Subcutaneous abdominal adipose tissue (tissue), 5 donors: ENCODE measurements at regions not wholly inside any gene's neighbourhood (a gene's known extent, or its start where the extent isn't known, plus 50 kb on each side); places are given as distances from the start of the nearest gene placed in this dataset.

Experiments used
- H3K27ac ChIP-seq: one replicate; pipeline ENCODE4 v1.7.0; 2013; ENCODE audit warnings: low read depth, mild to moderate bottlenecking, inconsistent platforms, low read length, moderate library complexity
- H3K27me3 ChIP-seq, 5 donors: one replicate each; pipeline ENCODE4 v1.7.0; 2013; ENCODE audit warnings: low read length in 5 of 5, inconsistent platforms in 1 of 5; ENCODE audit not compliant: control insufficient read depth in 5 of 5, insufficient read depth in 4 of 5
- H3K36me3 ChIP-seq, 5 donors: one replicate each; pipeline ENCODE4 v1.7.0; 2013; ENCODE audit warnings: low read length in 5 of 5; ENCODE audit not compliant: control insufficient read depth in 5 of 5, insufficient read depth in 5 of 5
- H3K4me1 ChIP-seq, 5 donors: one replicate each; pipeline ENCODE4 v1.7.0; 2013; ENCODE audit warnings: low read length in 5 of 5, mild to moderate bottlenecking in 3 of 5, moderate library complexity in 1 of 5; ENCODE audit not compliant: control insufficient read depth in 5 of 5, insufficient read depth in 5 of 5
- H3K4me3 ChIP-seq, 5 donors: one replicate each; pipeline ENCODE4 v1.7.0; 2013; ENCODE audit warnings: low read length in 5 of 5, low read depth in 1 of 5
- H3K9ac ChIP-seq, 5 donors: one replicate each; pipeline ENCODE4 v1.7.0; 2013; ENCODE audit warnings: low read length in 5 of 5, mild to moderate bottlenecking in 4 of 5, moderate library complexity in 3 of 5
- H3K9me3 ChIP-seq, 5 donors: one replicate each; pipeline ENCODE4 v1.7.0; 2013; ENCODE audit warnings: low read length in 5 of 5; ENCODE audit not compliant: control insufficient read depth in 5 of 5
- donor health status: healthy.
- donor health status: healthy.
- donor health status: healthy.
- donor health status: healthy.
- donor health status: healthy.

DNA sequence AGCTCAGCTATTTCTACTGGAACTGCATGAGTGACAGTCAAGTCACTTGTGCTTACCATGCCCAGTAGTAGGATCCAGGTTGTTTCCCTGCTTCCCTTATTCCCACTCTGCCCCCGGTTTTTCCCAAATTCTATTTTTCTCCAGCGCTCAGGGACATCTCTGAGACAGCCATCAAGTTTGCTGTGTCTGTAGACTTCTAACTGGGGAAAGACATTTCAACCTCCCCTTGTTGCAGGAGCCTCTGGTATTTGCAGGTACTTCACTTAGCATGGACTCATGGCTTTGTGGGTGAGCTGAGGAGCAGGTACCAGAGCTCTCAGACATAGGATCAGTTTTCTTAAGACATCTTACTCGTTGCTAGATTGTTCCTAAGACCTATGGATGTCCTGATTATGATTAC lies 801.6 kb upstream of the RBFOX1 start:
- no peaks in the 10 kb centered on the region for H3K36me3 ChIP-seq
- H3K27me3 ChIP-seq, result no peaks in the 10 kb centered on the region
- H3K9ac ChIP-seq, result no peak overlapping the region
- no peak overlapping the region for H3K27ac ChIP-seq
- no peaks in the 10 kb centered on the region for H3K4me1 ChIP-seq
- no peaks in the 10 kb centered on the region for H3K9me3 ChIP-seq
- H3K4me3 ChIP-seq, result no peak overlapping the region

GRCh38 chr16:6528217-6528616 lies 804.4 kb upstream of the RBFOX1 start:
- Histone ChIP-seq H3K36me3 (no peaks in the 10 kb centered on the region), H3K4me1 (no peaks in the 10 kb centered on the region), H3K9ac (no peak overlapping the region), H3K27me3 (no peaks in the 10 kb centered on the region), H3K4me3 (no peak overlapping the region), H3K9me3 (peaks cover 0 to 4% (median 0%) of the 10 kb centered on the region in 5 donors), H3K27ac (no peak overlapping the region)

DNA sequence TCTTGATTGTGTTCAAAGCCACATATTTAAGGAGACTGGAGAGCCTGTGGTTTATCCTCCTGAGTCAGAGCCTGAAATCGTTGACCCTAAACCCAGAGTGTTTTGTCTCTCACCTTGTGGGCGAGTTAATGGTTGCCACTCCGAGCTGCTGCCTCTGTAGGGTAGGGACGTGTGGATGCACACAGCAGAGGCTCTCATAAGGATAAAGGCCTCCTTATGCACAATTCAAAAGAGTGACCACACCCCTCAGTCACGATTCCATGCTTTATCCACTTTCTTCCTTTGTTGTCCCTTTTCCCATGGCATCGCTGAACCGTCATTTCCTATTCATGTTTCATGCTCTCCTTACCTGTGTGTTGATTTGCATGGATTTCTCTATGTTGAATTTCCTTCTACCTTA lies 805.0 kb upstream of the RBFOX1 start:
- Histone ChIP-seq H3K9ac (no peak overlapping the region), H3K4me1 (no peaks in the 10 kb centered on the region), H3K27me3 (no peaks in the 10 kb centered on the region)

GRCh38 chr16:6524501-6524900 lies 808.1 kb upstream of the RBFOX1 start:
- no peaks in the 10 kb centered on the region for H3K4me1 ChIP-seq
- no peaks in the 10 kb centered on the region for H3K27me3 ChIP-seq
- no peak overlapping the region for H3K27ac ChIP-seq
- peaks cover 0 to 4% (median 4%) of the 10 kb centered on the region in 5 donors for H3K9me3 ChIP-seq
- H3K4me3 ChIP-seq, result no peak overlapping the region
- no peaks in the 10 kb centered on the region for H3K36me3 ChIP-seq
- no peak overlapping the region for H3K9ac ChIP-seq

More for the DNA sequence above, 805.0 kb upstream of the RBFOX1 start:
- Histone ChIP-seq H3K4me3 (no peak overlapping the region), H3K9me3 (peaks cover 0 to 4% (median 0%) of the 10 kb centered on the region in 5 donors), H3K36me3 (no peaks in the 10 kb centered on the region), H3K27ac (no peak overlapping the region)

DNA sequence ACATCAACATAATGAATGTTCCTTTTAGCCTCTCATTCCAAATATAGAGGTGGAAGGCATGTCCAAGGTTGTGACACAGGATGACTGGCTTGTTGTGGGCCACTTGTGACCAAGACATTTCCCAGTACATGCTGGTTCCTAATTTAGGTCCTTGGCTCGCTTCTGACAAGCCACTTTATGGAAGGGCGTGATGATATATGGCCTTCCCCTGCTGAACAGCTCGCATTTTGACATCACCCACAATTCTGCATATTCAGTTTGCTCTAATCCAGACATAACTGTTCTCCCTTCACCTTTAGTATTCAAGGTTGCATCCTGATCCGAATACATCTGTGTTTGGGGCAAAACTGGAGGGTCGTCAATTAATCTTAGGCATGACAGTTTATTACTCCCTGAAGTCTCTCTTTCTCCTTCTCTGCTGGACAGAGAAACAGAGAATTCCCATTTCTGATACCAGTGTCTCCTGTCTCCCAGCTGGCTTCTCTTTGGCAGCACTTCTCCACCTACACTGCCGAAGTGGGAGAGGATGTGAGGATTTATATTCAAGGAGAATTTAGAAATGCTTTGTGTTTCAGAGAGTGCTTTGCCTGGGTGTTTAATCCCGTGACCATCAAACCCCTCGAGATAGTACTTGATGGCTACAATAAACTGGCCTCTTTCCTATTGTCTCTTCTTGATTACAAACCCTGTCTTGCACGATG lies 815.5 kb upstream of the RBFOX1 start:
- Histone ChIP-seq H3K27me3 (no peaks in the 10 kb centered on the region), H3K4me1 (no peaks in the 10 kb centered on the region), H3K36me3 (no peaks in the 10 kb centered on the region), H3K4me3 (no peak overlapping the region), H3K9ac (no peak overlapping the region), H3K9me3 (peaks cover 0 to 11% (median 3%) of the 10 kb centered on the region in 5 donors), H3K27ac (no peak overlapping the region)

DNA sequence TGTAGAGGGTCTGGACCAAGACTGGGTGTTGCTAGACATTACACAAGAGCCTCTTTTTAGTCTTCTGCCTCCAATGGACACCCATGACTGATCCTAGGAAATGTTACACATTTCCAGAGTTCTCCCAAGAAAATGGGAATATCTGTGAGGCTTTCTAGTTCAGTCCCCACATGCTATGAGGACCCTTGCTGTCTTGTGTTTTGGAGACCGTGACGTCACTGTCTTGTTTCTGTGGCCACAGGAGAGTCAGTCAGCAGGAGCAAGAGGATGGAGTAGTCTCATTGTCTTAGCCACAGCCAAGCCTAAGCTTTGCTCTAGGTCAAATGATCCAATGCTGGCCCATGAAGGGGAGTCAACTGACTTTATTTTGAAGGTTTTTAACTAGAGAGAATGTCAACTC lies 820.1 kb upstream of the RBFOX1 start:
- H3K27me3 ChIP-seq, result no peaks in the 10 kb centered on the region
- no peak overlapping the region for H3K27ac ChIP-seq
- no peaks in the 10 kb centered on the region for H3K4me1 ChIP-seq
- no peaks in the 10 kb centered on the region for H3K36me3 ChIP-seq
- no peak overlapping the region for H3K9ac ChIP-seq
- no peak overlapping the region for H3K4me3 ChIP-seq
- H3K9me3 ChIP-seq, result peaks cover 0 to 6% (median 4%) of the 10 kb centered on the region in 5 donors

DNA sequence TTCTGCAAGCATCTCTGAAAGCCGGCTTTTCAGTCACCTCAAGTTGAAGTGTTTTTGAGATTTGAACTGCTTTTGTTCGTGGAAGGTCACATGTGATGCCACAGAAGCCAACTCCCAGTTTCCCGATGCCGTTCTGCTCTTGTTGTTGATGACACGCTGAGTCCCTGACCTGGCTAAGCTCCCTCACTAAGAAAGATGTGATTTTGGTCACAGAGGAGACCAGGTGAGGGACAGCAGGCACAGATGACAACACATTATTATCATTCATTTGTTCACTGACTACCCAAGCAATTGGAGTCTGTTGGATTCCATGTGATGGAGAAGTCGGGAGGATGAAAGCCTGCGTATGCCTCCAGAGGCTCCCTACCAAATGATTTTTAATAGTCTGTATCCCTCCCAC lies 822.4 kb upstream of the RBFOX1 start:
- no peaks in the 10 kb centered on the region for H3K36me3 ChIP-seq
- peaks cover 0 to 8% (median 6%) of the 10 kb centered on the region in 5 donors for H3K9me3 ChIP-seq
- no peak overlapping the region for H3K27ac ChIP-seq
- H3K4me3 ChIP-seq, result no peak overlapping the region
- no peaks in the 10 kb centered on the region for H3K27me3 ChIP-seq
- H3K4me1 ChIP-seq, result no peaks in the 10 kb centered on the region
- no peak overlapping the region for H3K9ac ChIP-seq

- H3K9ac ChIP-seq, result no peak overlapping the region
- no peaks in the 10 kb centered on the region for H3K36me3 ChIP-seq
- H3K4me1 ChIP-seq, result no peaks in the 10 kb centered on the region
- no peak overlapping the region for H3K27ac ChIP-seq
- no peak overlapping the region for H3K4me3 ChIP-seq
- H3K9me3 ChIP-seq, result peaks cover 0 to 7% (median 0%) of the 10 kb centered on the region in 5 donors
- H3K27me3 ChIP-seq, result no peaks in the 10 kb centered on the region
Observed at GRCh38 chr16:6499413-6499812, 833.2 kb upstream of the RBFOX1 start.

DNA sequence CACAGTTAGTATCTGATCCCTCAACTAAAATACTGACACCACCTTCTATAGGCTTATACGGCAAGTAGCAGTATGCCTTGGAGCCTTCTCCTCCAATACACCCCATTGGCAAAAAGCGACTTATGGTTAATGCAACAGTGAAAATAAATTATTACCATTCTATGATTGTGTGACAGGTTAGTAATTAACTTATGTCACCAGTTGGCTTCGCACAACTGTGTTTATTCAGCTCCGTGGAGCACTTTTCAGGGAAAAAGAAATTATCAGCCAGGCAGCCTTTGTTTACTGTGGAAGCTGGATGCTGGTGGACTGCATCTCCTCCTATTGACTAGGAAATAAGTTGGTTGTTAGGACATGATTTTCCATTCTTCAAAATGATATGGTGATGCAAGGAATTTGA lies 833.8 kb upstream of the RBFOX1 start:
- no peak overlapping the region for H3K27ac ChIP-seq
- H3K36me3 ChIP-seq, result no peaks in the 10 kb centered on the region
- no peaks in the 10 kb centered on the region for H3K4me1 ChIP-seq
- H3K9me3 ChIP-seq, result peaks cover 0 to 7% (median 0%) of the 10 kb centered on the region in 5 donors
- no peaks in the 10 kb centered on the region for H3K27me3 ChIP-seq
- no peak overlapping the region for H3K9ac ChIP-seq
- H3K4me3 ChIP-seq, result no peak overlapping the region

DNA sequence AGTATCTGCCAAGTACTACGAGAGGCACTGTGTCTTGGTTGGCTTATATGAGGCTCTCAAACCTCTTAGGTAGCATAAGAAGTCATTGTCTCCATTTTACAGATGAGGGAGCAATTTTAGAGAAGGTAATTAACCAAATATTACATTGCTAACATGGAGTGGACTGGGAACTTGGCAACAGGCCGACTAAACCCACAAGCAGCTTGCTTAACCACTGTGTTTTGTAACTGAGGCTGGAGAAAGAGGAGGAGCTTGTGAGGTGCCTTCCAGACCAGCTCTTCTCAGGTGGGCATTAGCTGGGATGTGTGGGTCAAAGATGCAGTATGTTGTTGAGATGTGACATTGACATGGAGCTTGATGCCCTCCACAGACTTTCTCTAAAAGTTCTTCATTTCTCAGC lies 835.6 kb upstream of the RBFOX1 start:
- H3K4me3 ChIP-seq, result no peak overlapping the region
- no peak overlapping the region for H3K9ac ChIP-seq
- H3K9me3 ChIP-seq, result no peaks in the 10 kb centered on the region
- no peaks in the 10 kb centered on the region for H3K4me1 ChIP-seq
- no peaks in the 10 kb centered on the region for H3K36me3 ChIP-seq
- H3K27ac ChIP-seq, result no peak overlapping the region
- H3K27me3 ChIP-seq, result no peaks in the 10 kb centered on the region
